PC-9 (cell line): ENCODE measurements at regions not wholly inside any gene's neighbourhood (a gene's known extent, or its start where the extent isn't known, plus 50 kb on each side); places are given as distances from the start of the nearest gene placed in this dataset.
"Not testable (repeated sequence)": the region's sequence is repeated elsewhere in the genome, so short reads cannot be mapped to it uniquely, and the experiment has no call there.

Source experiments
- BruUV-seq: library from RNA; stranded (reverse); fragments of 400-500 nt; replicated peaks from 2 replicates; lab custom pipeline; 2021; lab: Mats Ljungman, UMichigan
- CTCF ChIA-PET: fragments of 300-600 bp; sonication (Branson Sonifier 250); formaldehyde crosslinking; loops from one replicate; lab custom pipeline; 2022; ENCODE audit warnings: antibody characterized with exemption; lab: Charles Lee
- POLR2A ChIA-PET: fragments of 300-600 bp; sonication (Branson Sonifier 250); formaldehyde crosslinking; loops from one replicate; lab custom pipeline; 2022; ENCODE audit warnings: antibody characterized with exemption; ENCODE audit not compliant: unreplicated experiment; lab: Charles Lee
- DNase-seq, 2 experiments: peaks; one replicate each; pipeline versions ENCODE4 v3.0.0 to v3.0.0-alpha.2; 2015 to 2022; ENCODE audit warnings: mixed read lengths in 1 of 2
- H2AFZ ChIP-seq: fragments of 200-600 bp; sonication (generic); 2 replicates; pipeline ENCODE4 v1.8.1; 2017; ENCODE audit warnings: antibody characterized with exemption
- H3F3A ChIP-seq: fragments of 200-600 bp; sonication (generic); 2 replicates; pipeline ENCODE4 v1.8.1; 2017; ENCODE audit warnings: antibody characterized with exemption, mild to moderate bottlenecking, low read depth; ENCODE audit not compliant: insufficient read depth
- H3K27ac ChIP-seq: fragments of 200-600 bp; sonication (generic); 2 replicates; pipeline ENCODE4 v1.6.1; 2016; ENCODE audit warnings: mixed run types
- H3K27me3 ChIP-seq: fragments of 200-600 bp; sonication (generic); 2 replicates; pipeline ENCODE4 v1.6.1; 2016; ENCODE audit warnings: low read depth, mixed run types; ENCODE audit not compliant: insufficient read depth
- H3K36me3 ChIP-seq: fragments of 200-600 bp; sonication (generic); 2 replicates; pipeline ENCODE4 v1.6.1; 2016; ENCODE audit warnings: low read depth, mixed run types
- H3K4me1 ChIP-seq: fragments of 200-600 bp; sonication (generic); replicated peaks from 2 replicates; pipeline ENCODE4 v1.6.1; 2016; ENCODE audit warnings: mixed run types; ENCODE audit not compliant: insufficient read depth
- H3K4me2 ChIP-seq: fragments of 200-600 bp; sonication (generic); 2 replicates; pipeline ENCODE4 v1.6.1; 2017; ENCODE audit warnings: mixed run types
- H3K4me3 ChIP-seq: fragments of 200-600 bp; sonication (generic); 2 replicates; pipeline ENCODE4 v1.6.1; 2016; ENCODE audit warnings: mixed run types
- H3K79me2 ChIP-seq: fragments of 200-600 bp; sonication (generic); 2 replicates; pipeline ENCODE4 v1.6.1; 2017; ENCODE audit warnings: low read depth, mixed run types
- H3K9me2 ChIP-seq: fragments of 200-600 bp; sonication (generic); 2 replicates; pipeline ENCODE4 v1.8.1; 2017; ENCODE audit warnings: mild to moderate bottlenecking; ENCODE audit not compliant: insufficient read depth
- H3K9me3 ChIP-seq: fragments of 200-600 bp; sonication (generic); 2 replicates; pipeline ENCODE4 v1.8.1; 2016; ENCODE audit warnings: low read depth; ENCODE audit not compliant: insufficient read depth
- H4K20me1 ChIP-seq: fragments of 200-600 bp; sonication (generic); 2 replicates; pipeline ENCODE4 v1.8.1; 2017; ENCODE audit not compliant: insufficient read depth
- EZH2 ChIP-seq: fragments of 200-600 bp; sonication (generic); IDR thresholded peaks from 2 replicates; pipeline ENCODE4 v1.8.0; 2017; ENCODE audit warnings: antibody characterized with exemption, low read depth
- intact Hi-C: fragments of 100-400 bp; cut with micrococcal nuclease; formaldehyde crosslinking; loops from one replicate; pipeline ENCODE4 v1.10.0; 2022; ENCODE audit not compliant: unreplicated experiment
- TF ChIP-seq, protein P1 (sequence below): fragments of 200-600 bp; sonication (generic); conservative IDR thresholded peaks from 2 replicates; pipeline ENCODE4 v1.6.1; 2017; ENCODE audit warnings: mixed run types, antibody characterized with exemption, mild to moderate bottlenecking, moderate library complexity

DNA sequence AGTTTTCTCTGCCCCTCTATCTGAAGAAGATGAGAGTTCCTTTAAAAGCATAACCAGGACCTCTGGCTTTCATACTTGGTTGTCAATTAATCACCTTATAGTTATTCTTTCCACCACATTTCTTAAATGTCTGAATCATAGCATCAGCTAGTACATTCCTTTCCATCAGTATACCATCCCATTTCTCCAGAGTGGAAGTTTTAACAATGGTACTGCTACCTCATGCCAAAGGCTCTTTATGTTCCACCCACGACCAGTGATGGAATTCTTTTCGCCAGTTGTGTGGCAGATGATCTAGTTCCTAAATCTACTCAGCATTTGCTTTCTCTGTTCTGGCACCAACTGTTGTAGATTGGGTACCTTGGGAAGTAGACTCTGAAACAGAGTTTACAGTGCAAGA lies 379.8 kb downstream of the ZNF674 start:
- intact Hi-C loops, result no loop called here
- no peak for DNase-seq
- H3K27ac ChIP-seq, result no peak overlapping the region
- H2AFZ ChIP-seq, result no peak overlapping the region
- TF ChIP-seq, protein P1, sequence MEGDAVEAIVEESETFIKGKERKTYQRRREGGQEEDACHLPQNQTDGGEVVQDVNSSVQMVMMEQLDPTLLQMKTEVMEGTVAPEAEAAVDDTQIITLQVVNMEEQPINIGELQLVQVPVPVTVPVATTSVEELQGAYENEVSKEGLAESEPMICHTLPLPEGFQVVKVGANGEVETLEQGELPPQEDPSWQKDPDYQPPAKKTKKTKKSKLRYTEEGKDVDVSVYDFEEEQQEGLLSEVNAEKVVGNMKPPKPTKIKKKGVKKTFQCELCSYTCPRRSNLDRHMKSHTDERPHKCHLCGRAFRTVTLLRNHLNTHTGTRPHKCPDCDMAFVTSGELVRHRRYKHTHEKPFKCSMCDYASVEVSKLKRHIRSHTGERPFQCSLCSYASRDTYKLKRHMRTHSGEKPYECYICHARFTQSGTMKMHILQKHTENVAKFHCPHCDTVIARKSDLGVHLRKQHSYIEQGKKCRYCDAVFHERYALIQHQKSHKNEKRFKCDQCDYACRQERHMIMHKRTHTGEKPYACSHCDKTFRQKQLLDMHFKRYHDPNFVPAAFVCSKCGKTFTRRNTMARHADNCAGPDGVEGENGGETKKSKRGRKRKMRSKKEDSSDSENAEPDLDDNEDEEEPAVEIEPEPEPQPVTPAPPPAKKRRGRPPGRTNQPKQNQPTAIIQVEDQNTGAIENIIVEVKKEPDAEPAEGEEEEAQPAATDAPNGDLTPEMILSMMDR, result no peak
- no peak for TF ChIP-seq EZH2
- no peaks in the 10 kb centered on the region for H3K79me2 ChIP-seq
- ChIA-PET POLR2A (no interaction called here), CTCF (no interaction called here)
- no peaks in the 10 kb centered on the region for H3K27me3 ChIP-seq
- no peaks in the 10 kb centered on the region for H3K36me3 ChIP-seq
- H3F3A ChIP-seq, result no peaks in the 10 kb centered on the region
- no TSS peak for BruUV-seq
- no peaks in the 10 kb centered on the region for H3K4me1 ChIP-seq
- no peaks in the 10 kb centered on the region for H3K9me3 ChIP-seq
- H4K20me1 ChIP-seq, result no peaks in the 10 kb centered on the region
- no peak overlapping the region for H3K4me2 ChIP-seq
- H3K4me3 ChIP-seq, result no peak overlapping the region
- H3K9me2 ChIP-seq, result no peaks in the 10 kb centered on the region

DNA sequence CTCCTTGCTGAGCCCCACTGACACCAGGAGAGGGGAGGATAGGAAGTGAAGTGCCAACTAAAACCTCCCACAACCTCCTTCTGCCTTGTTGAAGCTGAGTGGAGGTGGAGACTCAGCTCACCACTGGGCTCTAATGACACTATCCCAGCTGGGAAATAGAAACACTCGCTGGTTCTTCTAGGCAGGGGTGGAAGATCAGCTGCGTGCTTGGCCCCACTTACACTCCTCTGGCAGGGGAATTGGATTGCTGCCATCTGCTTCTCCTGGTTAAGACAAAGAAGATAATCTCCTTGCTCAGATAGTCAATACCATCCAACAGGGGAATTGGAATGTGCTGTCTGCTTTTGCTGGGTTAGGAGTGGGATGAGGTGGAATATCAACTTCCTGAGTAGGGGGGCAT lies 392.5 kb downstream of the ZNF674 start:
- no peaks in the 10 kb centered on the region for H3K27me3 ChIP-seq
- intact Hi-C loops, result no loop called here
- H3K9me3 ChIP-seq, result no peaks in the 10 kb centered on the region
- CTCF ChIA-PET, result no interaction called here
- no peak overlapping the region for H2AFZ ChIP-seq
- no peak overlapping the region for H3K4me3 ChIP-seq
- no peaks in the 10 kb centered on the region for H4K20me1 ChIP-seq
- H3K79me2 ChIP-seq, result no peaks in the 10 kb centered on the region
- no peaks in the 10 kb centered on the region for H3K36me3 ChIP-seq
- no peak overlapping the region for H3K4me2 ChIP-seq
- no TSS peak for BruUV-seq
- no peaks in the 10 kb centered on the region for H3F3A ChIP-seq
- H3K4me1 ChIP-seq, result no peaks in the 10 kb centered on the region
- POLR2A ChIA-PET, result no interaction called here
- DNase-seq, result no peak
- TF ChIP-seq EZH2, result no peak
- TF ChIP-seq, protein P1, result no peak
- H3K27ac ChIP-seq, result no peak overlapping the region
- no peaks in the 10 kb centered on the region for H3K9me2 ChIP-seq

DNA sequence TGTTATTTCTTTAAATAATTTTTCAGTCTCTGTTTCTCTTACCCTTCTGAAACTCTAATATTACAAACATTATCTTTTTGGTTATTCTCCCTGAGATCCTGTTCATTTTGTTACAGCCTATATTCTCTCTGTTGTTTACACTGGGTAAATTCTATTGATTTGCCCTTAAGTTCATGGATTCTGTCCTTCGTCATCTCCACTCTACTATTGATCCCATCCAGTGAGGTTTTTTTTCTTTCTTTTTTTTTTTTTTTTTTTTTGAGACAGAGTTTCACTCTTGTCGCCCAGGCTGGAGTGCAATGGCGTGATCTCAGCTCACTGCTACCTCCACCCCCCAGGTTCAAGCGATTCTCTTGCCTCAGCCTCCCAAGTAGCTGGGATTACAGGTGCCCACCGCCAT lies 393.9 kb downstream of the ZNF674 start:
- H3K36me3 ChIP-seq, H2AFZ ChIP-seq, H4K20me1 ChIP-seq, H3K27me3 ChIP-seq, H3K9me3 ChIP-seq, H3K4me3 ChIP-seq, BruUV-seq, H3K27ac ChIP-seq, H3K4me1 ChIP-seq, H3F3A ChIP-seq, intact Hi-C loops, H3K79me2 ChIP-seq, POLR2A ChIA-PET, H3K4me2 ChIP-seq, CTCF ChIA-PET, DNase-seq, H3K9me2 ChIP-seq: not testable (repeated sequence)

DNA sequence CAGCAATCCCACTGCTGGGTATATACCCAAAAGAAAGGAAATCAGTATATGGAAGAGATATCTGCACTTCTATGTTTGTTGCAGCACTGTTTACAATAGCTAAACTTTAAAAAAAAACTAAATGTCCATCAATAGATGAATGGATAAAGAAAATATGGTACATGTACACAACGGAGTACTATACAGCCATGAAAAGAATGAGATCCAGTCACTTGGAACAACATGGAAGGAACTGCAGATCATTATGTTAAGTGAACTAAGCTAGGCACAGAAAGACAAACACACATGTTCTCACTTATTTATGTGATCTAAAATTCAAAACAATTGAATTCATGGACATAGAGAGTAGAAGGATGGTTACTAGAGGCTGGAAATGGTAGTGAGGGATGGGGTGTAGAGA lies 400.7 kb downstream of the ZNF674 start:
- no peaks in the 10 kb centered on the region for H3K4me1 ChIP-seq
- no peaks in the 10 kb centered on the region for H3K36me3 ChIP-seq
- H3K79me2 ChIP-seq, result no peaks in the 10 kb centered on the region
- TF ChIP-seq, protein P1, result no peak
- TF ChIP-seq EZH2, result no peak
- H4K20me1 ChIP-seq, result no peaks in the 10 kb centered on the region
- no peaks in the 10 kb centered on the region for H3K9me3 ChIP-seq
- no peaks in the 10 kb centered on the region for H3K27me3 ChIP-seq
- H3F3A ChIP-seq, result no peaks in the 10 kb centered on the region
- BruUV-seq, result no TSS peak
- H3K4me2 ChIP-seq, result no peak overlapping the region
- H3K27ac ChIP-seq, result no peak overlapping the region
- no peaks in the 10 kb centered on the region for H3K9me2 ChIP-seq
- H2AFZ ChIP-seq, result no peak overlapping the region
- intact Hi-C loops, result no loop called here
- POLR2A ChIA-PET, result no interaction called here
- no peak overlapping the region for H3K4me3 ChIP-seq
- CTCF ChIA-PET, result no interaction called here
- DNase-seq, result no peak
